GM21786 (cell line): ENCODE measurements at regions not wholly inside any gene's neighbourhood (a gene's known extent, or its start where the extent isn't known, plus 50 kb on each side); places are given as distances from the start of the nearest gene placed in this dataset.
A peak's percentile ranks its signal among the peaks of the same experiment; 100 is the strongest.
"Not testable (repeated sequence)": the region's sequence is repeated elsewhere in the genome, so short reads cannot be mapped to it uniquely, and the experiment has no call there.

Experiments
- ATAC-seq: cut with Tn5 transposase; IDR thresholded peaks from one replicate; pipeline ENCODE4 v1.9.1; 2021; ENCODE audit not compliant: unreplicated experiment

DNA sequence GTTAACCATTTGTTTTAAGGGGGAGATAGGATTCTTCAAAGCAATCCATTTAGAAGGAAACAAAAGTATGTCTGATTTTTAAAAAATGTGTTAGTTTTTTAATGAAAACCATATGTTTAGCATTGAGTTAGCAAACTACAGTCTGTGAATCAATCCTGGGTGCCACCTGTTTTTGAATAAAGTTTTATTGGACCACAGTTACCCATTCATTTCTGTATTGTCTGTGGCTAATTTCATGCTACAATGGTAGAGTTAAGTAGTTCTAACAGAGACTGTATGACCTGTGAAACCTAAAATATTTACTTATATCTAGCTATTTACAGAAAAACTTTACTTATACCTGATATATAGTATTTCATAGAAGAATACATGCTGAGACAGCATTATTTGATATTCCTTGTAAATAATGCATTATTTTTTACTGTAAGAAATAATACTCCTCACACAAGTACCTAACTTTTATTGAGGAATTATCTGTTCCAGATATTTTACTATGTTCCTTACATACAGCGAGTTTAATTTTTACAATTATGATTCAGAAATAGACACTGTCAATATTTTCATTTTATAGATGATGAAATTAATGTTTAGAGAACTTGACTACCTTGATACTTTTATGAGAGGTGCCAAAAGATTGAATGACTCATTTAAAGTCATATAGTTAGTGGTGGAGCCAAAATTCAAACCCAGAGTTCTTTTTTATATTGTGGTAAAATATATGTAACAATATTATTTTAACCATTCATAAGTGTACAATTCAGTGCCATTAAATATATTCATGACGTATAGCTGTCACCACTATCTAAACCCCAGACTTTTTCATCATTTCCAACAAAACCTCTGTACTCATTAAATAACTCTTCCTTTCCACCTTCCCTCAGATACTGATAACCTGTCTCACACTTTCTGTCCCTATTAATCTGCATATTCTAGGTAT, 122.0 kb downstream of the GLUD2 start:
- no peak for ATAC-seq

DNA sequence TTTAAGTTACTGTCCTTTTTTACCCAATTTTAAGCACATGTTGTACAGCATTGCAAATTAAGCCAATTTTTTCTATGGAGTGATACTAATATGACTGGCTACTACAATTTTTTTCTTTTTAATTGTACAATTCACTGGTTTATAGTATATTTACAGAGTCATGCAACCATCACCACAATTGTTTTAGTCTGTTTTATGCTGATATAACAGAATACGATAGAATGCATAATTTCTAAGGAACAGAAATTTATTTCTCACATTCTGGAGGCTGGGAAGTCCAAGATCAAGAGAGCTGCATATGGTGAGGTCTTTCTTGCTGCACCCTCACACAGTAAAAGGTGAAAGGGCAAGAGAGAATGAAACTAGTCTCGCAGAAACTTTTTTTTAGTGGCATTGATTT, 125.3 kb downstream of the GLUD2 start:
- ATAC-seq, result no peak

DNA sequence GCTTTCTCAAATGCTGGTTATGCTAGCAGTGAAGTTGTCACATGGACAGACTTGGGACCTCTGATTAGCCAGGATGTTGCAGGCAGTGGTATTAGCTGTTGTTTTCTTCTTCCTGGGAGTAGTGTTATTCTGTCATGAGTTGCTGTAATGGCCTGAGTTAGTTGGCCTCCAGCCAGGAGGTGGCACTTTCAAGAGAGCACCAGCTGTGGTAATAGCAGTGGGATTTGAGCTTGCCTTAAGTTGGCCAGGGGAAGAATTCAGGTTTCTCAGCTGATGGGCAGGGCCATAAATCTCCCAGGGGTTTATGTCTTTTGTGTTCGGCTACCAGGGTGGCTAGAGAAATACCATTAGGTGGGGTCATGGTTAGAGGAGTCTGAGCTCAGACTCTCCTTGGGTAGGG, 132.6 kb downstream of the GLUD2 start:
- ATAC-seq, result no peak

DNA sequence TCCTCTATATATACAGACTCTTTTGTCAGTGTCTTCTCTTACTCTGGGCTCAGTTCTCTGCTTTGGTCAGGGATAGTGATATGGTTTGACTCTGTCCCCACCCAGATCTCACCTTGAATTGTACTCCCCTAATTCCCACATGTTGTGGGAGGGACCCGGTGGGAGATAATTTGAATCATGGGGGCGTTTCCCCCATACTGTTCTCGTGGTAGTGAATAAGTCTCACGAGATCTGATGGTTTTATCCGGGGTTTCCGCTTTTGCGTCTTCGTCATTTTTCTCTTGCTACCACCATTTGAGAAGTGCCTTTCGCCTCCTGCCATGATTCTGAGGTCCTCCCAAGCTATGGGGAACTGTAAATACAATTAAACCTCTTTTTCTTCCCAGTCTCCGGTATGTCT, 144.4 kb downstream of the GLUD2 start:
- no peak for ATAC-seq

DNA sequence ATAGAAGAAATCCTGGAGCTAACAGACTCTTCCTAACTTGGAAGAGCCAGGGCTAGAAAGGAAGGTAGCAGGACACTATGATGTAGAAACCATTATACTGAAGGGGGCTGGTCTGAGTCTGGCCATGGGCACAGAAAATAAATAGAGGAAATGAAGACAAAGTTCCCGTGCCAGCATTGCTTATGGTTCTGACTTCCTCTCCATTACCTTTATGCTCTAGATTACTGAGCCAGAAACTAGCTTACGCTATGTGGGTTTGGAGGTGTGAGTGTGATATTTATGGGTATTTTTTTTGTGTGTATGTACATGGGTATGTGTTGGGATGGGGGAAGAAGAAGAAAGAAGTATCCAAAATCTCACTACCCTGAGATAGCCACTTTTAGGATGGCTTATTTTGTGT, 148.3 kb downstream of the GLUD2 start:
- ATAC-seq, result no peak

DNA sequence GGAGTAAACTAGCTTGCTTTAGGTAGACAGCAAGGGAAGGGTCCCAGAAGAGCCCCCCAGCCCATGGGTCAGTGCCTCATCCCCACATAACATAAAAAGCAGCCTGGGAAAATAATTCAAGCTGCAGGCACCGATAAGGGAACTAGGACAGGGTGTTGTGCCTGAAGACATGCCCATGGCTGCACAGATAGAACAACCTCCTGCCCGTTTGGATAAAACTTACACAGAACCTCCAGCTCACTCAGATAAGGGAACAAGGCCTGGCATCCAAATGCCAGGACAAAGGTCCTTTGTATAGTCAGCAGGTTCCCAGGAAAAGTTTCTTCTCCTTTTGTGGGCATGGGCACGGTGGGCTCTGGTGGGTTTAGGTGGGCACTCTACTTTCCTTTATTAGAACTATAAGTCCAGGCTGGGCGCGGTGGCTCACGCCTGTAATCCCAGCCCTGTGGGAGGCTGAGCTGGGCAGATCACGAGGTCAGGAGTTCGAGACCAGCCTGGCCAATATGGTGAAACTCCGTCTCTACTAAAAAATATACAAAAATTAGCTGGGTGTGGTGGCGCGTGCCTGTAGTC, 149.5 kb downstream of the GLUD2 start:
- not testable (repeated sequence) for ATAC-seq

DNA sequence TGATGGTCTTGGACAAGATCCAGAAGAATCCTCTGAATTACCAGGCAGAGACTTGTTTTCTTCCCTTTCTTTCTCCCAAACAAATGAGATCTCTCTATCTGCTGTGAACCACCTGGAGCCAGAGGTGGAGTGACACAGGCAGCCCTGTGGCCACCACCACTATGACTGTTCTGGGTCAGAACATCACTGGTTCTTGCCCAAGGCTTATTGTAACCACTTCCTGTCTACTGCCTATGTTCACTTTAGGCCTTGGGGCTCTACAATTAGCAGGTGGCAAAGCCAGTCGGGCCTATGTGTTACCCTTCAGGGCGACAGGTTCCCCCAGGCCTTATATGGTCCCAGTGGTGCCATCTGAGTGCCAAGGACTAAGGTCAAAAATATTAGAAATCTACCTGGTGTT, 161.2 kb downstream of the GLUD2 start:
- ATAC-seq, result no peak

DNA sequence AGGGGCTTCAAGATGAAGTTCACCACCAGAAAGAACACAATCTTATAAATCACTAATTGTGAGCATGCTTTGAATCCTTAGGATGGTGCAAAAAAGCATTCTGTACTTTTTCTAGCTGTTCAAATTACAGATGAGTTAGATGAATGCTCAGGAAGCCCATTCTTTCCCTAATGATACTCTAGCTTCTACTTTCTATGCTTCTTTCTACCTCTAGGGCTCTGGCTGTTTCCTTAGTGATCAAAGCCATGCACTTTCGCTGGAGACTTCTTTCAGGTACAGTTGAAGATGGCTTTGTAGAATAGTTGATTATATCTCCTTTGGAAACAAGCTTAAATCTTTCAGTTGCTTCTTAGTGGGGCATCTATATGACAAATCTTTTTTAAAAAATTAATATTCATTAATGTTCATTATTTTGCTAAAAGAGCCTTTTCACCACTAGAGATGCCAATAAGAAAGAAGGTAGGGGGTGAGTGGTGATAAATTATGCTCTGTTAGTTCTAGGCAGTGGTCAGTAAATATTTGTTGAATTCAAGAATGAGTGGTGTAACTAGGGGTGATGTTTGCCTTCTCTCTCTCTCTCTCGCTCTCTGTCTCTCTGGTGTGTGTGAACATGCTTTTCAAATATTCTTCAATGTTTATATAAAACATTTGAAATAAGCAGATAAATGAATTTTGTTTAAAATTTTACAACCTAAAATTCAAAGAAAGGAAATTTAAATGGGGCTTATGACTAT, 169.4 kb downstream of the GLUD2 start:
- ATAC-seq, result no peak

DNA sequence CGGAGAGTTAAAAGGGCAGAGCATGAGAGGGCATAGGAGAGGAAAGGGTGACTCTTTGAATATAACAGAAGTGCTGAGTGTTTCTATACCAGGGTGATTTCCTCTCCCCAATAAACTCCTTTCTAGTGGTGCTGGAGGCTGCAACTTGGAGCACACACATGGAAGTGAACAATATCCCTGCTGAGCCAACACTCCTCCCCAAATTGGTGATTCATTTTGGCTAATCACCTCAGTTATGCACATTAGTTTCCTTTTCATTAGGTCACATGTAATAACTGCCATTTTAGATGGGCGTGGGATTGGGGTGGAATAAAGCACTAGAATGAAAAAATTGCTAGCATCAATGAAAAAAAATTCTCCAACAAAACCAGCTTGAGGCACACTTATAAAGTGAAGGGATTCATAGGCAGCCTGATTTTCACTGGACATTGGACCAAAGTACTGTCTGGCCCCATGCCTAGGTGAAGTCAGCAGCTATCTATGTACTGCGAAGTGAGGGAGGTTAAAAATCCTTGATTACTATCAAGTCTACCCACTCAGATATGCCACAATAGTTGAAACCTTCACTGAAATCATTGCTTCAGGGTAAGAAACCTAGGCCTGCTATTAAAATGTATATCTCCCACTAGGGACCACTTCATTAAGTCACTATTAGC, 174.0 kb downstream of the GLUD2 start:
- ATAC-seq, result no peak

DNA sequence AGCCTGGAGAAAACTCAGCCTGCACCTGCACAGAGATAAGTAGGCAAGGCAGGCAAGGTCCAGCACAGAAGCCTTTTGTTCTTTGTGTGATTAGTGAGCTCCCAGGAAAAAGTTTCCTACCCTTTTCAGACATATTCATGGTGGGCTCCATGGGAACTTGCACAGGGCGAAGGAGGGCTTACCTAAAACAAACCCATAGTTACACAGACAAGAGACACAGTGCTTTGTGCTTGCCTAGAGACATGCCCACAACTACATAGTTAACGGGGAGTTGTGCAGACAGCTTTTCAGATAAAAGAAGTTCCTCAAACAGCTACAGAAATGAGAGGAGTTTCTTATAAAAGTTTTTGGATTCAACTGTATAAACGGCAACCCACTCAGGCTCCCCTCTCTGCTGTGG, 180.5 kb downstream of the GLUD2 start:
- ATAC-seq, result no peak

DNA sequence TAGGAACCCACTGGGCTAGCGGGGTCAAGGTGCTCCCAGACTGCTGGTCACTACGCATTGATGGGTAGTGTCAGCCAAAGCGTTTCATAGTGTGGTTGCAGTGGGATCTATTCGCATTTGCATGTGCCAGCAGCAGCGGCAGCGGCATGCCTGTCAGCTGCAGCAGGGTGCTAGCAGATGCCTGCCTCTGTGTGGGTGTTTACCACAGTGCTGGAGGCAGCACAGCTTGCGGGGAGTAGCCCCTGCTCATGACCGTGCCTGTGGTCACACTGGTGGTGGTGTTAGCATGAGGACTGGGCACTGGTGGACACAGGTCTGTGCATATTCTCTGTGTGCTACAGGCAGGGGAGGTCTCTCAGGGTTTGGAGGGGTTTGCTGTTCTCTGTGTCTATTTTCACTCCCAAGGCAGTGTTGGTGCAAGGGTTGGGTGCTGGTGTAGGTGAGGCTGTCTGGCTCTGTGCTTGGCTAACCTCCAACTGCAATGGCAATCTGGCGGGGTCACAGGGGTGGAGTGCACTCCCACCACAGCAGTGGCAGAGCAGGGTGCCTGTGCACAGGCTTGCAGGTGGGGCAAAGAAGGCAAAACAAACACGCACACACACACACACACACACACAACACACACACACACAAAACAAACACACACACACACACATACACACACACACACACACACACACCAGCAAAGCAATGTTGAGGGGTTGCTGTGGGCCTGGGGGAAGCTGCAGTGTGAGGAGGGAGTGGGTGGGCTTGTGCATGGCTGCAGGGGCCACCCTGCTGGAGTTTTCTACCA, 184.4 kb downstream of the GLUD2 start:
- ATAC-seq, result no peak

DNA sequence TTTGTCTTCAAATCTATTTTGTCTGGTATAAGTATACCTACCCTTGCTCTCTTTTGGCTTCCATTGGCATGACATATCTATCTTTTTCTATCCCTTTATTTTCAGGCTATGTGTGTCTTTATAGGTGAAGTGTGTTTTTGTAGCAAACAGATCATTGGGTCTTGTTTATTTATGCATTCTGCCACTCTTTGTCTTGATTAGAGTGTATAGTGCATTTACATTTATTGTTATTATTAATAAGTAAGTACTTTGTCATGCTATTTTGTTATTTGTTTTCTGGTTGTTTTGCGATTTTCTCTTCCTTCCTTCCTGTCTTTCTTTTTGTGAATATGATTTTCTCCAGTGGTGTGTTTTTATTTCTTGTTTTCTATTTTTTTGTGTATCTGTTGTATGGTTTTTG, 188.6 kb downstream of the GLUD2 start:
- no peak for ATAC-seq

DNA sequence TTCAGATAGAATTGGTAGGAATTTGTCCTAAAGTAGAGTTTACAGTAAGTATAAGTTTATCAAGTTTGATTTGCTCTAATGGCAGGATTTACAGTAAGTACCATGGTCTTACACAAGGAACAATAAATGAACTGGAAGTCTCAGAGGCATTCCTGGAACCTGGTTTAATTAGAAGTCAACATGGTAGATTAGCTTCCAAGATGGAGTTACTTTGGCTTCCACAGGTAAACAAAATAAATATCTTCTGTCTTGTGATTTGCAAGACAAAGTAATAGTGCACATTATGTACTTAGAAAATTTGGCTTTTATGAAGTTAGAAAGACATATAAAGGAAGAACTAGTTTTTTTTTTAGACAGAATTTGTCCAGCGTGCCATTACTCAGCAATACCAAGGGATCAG, 190.7 kb downstream of the GLUD2 start:
- ATAC-seq, result no peak

DNA sequence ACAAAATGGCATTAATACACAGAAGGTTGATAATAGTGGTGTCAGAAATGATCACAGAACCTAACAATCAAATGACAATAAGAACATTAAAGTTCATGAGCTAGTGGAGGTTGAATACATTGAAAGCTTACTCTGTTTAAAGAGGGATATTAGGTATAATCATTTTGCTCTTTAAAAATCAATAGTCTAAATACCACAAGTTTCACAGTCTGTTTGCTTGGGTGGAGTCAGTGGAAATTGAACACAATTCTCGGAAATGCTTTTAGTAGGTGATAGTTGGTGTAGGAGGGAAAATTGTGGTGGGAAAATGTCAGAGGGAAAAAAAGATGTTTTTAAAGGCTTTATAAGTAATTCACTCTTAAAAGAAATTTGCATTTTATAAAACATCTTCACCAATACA, 197.1 kb downstream of the GLUD2 start:
- no peak for ATAC-seq

DNA sequence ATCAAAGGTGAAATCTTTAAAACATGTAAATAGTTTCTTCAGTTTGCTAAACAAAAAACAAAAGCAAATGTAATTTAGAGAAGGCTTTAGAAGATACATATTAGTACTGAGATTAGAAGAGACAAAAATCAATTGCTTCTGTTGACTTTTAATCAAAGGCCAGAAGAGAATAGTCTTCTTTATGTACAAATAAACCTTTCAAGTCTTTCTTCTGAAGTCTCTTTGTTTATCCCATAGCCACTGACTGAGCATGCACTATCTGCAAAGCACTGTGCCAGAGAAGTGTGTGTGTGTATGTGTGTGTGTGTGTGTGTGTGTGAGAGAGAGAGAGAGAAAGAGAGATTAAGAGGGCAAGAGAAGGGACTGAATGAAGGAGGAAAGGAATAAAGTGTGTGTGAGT, 198.4 kb downstream of the GLUD2 start:
- no peak for ATAC-seq

DNA sequence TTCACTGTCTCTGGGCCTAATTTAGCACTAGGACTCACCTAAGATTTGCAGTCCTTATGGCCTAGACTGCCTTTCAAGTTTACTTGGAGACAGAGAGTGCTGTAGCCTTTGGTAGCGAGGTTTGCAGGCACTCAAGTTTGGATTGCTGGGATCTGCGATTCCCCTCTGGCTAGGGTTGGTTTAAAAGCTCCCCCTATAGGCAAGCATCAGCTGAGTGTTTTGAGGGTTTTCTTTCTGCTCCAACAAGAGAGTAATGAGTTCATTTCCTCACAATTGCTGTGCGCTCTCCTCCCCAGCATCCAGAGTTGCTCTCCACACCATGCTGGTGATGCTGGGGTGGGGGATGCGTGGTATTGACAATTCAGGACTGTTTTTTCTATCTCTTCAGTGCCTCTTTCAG, 206.9 kb downstream of the GLUD2 start:
- ATAC-seq, result no peak

DNA sequence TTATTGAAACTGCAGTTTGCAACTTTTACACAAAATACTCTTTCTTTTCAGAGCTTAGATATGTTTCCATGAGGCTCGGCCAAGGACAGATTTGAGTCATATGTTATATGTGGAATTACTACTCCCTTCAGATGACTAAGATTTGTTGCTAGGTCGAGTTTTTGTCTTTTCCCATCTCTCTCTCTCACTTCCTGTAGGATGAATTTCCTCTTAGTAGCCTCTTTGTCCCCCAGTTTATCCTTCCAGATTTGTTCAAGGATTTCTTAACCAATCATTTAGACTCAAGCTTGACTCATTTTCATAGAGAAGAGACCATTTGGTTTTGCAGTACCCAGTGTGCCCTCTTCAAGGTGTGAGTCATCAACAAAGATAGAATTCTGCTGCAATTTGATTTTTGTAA, 209.2 kb downstream of the GLUD2 start:
- no peak for ATAC-seq

DNA sequence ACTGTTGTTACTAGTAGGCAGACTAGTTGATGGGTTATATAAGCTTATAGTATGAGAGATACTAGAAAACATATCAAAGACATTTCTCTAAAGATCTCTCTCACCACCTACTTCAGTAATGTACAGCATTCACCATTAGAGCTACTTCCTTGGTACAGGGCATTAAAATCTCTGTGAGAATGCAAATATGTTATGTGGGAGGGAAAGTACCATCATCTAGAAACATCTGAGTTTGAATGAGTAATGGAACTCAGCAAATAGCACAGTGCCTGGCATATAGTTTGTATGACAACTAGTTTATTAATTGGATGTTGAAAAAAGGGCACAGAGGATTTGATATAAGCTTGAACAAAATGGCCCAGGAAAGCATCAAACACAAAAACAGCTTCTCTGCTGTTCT, 211.1 kb downstream of the GLUD2 start:
- peak; percentile 60 for ATAC-seq

DNA sequence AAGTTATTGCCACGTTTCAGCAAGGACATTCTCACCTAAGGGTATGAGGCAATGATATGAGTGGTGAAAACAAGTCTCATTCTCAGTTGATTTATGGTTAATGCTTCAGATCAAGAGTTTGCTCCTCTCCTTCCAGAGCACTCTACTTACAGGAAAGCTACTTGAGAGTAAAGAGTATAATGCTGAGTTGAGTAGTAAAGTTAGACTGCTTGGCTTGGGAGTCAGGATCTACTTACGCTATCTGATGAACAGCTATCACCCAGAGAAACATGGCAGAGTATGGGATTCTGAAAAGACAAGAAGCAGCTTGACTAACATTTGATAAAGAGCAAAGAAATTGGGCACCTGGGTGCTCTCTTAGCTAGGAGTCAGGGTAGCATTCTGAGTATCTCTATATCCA, 211.8 kb downstream of the GLUD2 start:
- no peak for ATAC-seq

DNA sequence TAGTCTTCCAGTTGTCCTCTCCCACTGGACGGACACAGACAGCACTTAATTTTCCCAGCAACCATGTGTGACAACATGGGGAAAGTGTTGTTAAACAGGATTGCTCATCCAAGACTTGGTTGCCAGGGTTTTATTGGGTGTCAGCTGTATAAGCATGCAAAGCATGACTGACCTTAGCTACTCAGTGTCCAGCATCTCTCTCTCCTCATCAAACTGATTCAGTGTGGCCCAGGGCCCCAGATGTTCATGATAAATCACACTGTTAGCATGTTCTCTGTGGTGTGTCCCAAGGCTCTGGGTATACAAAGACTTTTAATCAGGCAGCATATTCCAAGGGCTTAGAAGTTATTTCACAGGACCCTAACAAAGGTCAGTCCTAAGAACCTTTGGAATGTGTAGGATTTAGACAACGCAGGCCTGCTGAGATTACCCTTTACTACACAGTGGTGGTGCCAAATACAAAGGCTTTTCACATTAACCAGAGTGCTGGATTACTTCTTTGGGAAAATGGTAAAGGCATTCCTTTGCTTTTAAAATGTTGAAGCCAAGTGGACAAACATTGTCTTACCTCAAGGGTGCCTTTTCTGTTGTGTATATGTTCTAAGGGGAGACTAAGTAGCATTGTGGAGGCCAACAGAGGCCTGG, 213.3 kb downstream of the GLUD2 start:
- ATAC-seq, result no peak
